ENCODE measurements at regions not wholly inside any gene's neighbourhood (a gene's known extent, or its start where the extent isn't known, plus 50 kb on each side); places are given as distances from the start of the nearest gene placed in this dataset.

GRCh38 chr6:45741437-45742171 is 274.1 kb downstream of the CLIC5 start:
- Histone ChIP-seq H3K4me1 (ENCODE audit: control insufficient read depth in 1 of 2, insufficient read depth in 2 of 2, low read length in 2 of 2) (no peaks in the 10 kb centered on the region), H3K4me3 (ENCODE audit: low read length in 2 of 2) (no peak overlapping the region), H3K27me3 (ENCODE audit: control insufficient read depth in 1 of 2, insufficient read depth in 2 of 2, low read length in 1 of 2) (no peaks in the 10 kb centered on the region), H3K27ac (ENCODE audit: low read depth in 1 of 2, low read length in 2 of 2) (no peak overlapping the region), H3K36me3 (ENCODE audit: control insufficient read depth in 1 of 2, insufficient read depth in 2 of 2, low read length in 1 of 2) (no peaks in the 10 kb centered on the region), H3K9me3 (ENCODE audit: control insufficient read depth, low read length) (no peaks in the 10 kb centered on the region)
- 52 to 61% methylated on average over 9 of the region's 9 CpGs for WGBS, 2 donors
- DNase-seq (no peak), ATAC-seq (ENCODE audit: low FRiP score) (no peak)
- intact Hi-C loops (cut with DNase I) = no loop called here

DNA sequence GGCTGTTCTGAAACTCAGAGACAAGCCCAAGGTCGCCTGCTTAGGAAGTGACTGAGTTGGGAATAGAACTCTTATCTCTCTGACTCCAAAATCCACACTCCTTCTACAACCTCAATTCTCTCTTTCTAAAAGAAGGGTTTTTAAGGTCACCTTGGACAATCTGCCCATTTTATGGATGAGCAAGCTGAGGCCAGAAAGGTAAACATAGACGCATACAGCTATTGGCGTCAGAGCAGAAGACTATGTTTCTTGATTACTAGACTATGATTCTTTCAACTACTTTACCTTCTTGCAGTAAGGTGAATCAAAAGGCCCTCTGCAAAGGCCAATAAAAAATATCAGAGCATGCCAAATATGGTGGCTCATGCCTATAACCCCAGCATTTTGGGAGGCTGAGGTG is 276.6 kb downstream of the CLIC5 start:
- no peak for DNase-seq
- WGBS, 2 donors = 94 to 98% methylated on average over 3 of the region's 3 CpGs
- no peaks in the 10 kb centered on the region for H3K9me3 ChIP-seq (ENCODE audit: control insufficient read depth, low read length)

GRCh38 chr6:45738057-45738455 is 277.6 kb downstream of the CLIC5 start:
- no peak for ATAC-seq (ENCODE audit: low FRiP score)
- intact Hi-C loops (cut with DNase I) = no loop called here

More for the DNA sequence above, 276.6 kb downstream of the CLIC5 start:
- no peaks in the 10 kb centered on the region for H3K36me3 ChIP-seq (ENCODE audit: control insufficient read depth in 1 of 2, insufficient read depth in 2 of 2, low read length in 1 of 2)
- H3K27ac ChIP-seq (ENCODE audit: low read depth in 1 of 2, low read length in 2 of 2) = no peak overlapping the region
- H3K27me3 ChIP-seq (ENCODE audit: control insufficient read depth in 1 of 2, insufficient read depth in 2 of 2, low read length in 1 of 2) = no peaks in the 10 kb centered on the region
- H3K4me1 ChIP-seq (ENCODE audit: control insufficient read depth in 1 of 2, insufficient read depth in 2 of 2, low read length in 2 of 2) = no peaks in the 10 kb centered on the region
- no peak for ATAC-seq (ENCODE audit: low FRiP score)
- no peak overlapping the region for H3K4me3 ChIP-seq (ENCODE audit: low read length in 2 of 2)
- intact Hi-C loops (cut with DNase I) = no loop called here

DNA sequence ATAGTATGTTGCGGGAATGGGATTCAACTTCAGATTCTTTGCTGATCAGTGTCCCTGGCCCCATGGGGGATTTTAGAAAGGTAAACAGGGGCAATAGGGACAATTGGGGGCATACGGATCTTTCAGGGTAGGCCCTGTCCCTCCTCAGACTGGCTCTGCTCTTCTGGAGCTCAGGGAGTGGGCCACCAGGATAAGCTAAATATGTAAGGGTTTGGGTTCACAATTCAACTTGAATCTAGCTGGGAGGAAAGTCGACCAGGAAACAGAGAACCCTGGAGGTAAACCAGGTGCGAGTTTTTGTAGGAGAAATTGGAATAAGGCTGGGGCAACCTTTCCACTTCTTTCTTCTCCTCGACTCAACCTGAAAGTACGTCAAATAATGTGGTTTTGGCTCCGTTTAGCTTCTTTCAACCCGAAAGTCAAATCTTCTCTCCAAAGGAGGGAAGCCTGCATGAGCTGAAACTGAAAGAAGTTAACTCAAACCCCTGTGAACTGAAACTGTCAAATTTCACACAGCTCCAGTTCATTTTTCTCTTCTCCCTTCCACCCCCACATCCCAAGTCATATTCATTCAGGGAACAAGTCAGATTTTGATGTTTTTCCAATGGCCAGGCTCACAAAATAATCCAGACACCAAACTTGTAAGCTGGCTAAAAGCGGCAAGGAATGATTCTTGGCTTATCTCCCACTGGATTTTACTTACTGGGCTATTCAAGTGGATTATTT is 278.2 kb downstream of the CLIC5 start:
- 60 to 66% methylated on average over 9 of the region's 9 CpGs for WGBS, 2 donors
- ATAC-seq (ENCODE audit: low FRiP score) (no peak), DNase-seq (no peak)
- Histone ChIP-seq H3K36me3 (ENCODE audit: control insufficient read depth in 1 of 2, insufficient read depth in 2 of 2, low read length in 1 of 2) (no peaks in the 10 kb centered on the region), H3K4me3 (ENCODE audit: low read length in 2 of 2) (no peak overlapping the region), H3K27ac (ENCODE audit: low read depth in 1 of 2, low read length in 2 of 2) (no peak overlapping the region), H3K27me3 (ENCODE audit: control insufficient read depth in 1 of 2, insufficient read depth in 2 of 2, low read length in 1 of 2) (no peaks in the 10 kb centered on the region), H3K9me3 (ENCODE audit: control insufficient read depth, low read length) (no peaks in the 10 kb centered on the region), H3K4me1 (ENCODE audit: control insufficient read depth in 1 of 2, insufficient read depth in 2 of 2, low read length in 2 of 2) (no peaks in the 10 kb centered on the region)
- intact Hi-C loops (cut with DNase I) = no loop called here

More at GRCh38 chr6:45738057-45738455, 277.6 kb downstream of the CLIC5 start:
- no peaks in the 10 kb centered on the region for H3K9me3 ChIP-seq (ENCODE audit: control insufficient read depth, low read length)
- no peaks in the 10 kb centered on the region for H3K27me3 ChIP-seq (ENCODE audit: control insufficient read depth in 1 of 2, insufficient read depth in 2 of 2, low read length in 1 of 2)
- H3K36me3 ChIP-seq (ENCODE audit: control insufficient read depth in 1 of 2, insufficient read depth in 2 of 2, low read length in 1 of 2) = no peaks in the 10 kb centered on the region
- no peak for DNase-seq
- H3K4me3 ChIP-seq (ENCODE audit: low read length in 2 of 2) = no peak overlapping the region
- no peak overlapping the region for H3K27ac ChIP-seq (ENCODE audit: low read depth in 1 of 2, low read length in 2 of 2)
- H3K4me1 ChIP-seq (ENCODE audit: control insufficient read depth in 1 of 2, insufficient read depth in 2 of 2, low read length in 2 of 2) = no peaks in the 10 kb centered on the region
- 75 to 78% methylated on average over 5 of the region's 5 CpGs for WGBS, 2 donors

GRCh38 chr6:45736134-45736533 is 279.5 kb downstream of the CLIC5 start:
- ATAC-seq (ENCODE audit: low FRiP score) (no peak), DNase-seq (no peak)
- intact Hi-C loops (cut with DNase I) = no loop called here
- WGBS, 2 donors = 84 to 89% methylated on average over 5 of the region's 5 CpGs
- H3K36me3 ChIP-seq (ENCODE audit: control insufficient read depth in 1 of 2, insufficient read depth in 2 of 2, low read length in 1 of 2) = no peaks in the 10 kb centered on the region
- no peaks in the 10 kb centered on the region for H3K9me3 ChIP-seq (ENCODE audit: control insufficient read depth, low read length)
- H3K27ac ChIP-seq (ENCODE audit: low read depth in 1 of 2, low read length in 2 of 2) = no peak overlapping the region
- no peaks in the 10 kb centered on the region for H3K4me1 ChIP-seq (ENCODE audit: control insufficient read depth in 1 of 2, insufficient read depth in 2 of 2, low read length in 2 of 2)
- no peak overlapping the region for H3K4me3 ChIP-seq (ENCODE audit: low read length in 2 of 2)
- no peaks in the 10 kb centered on the region for H3K27me3 ChIP-seq (ENCODE audit: control insufficient read depth in 1 of 2, insufficient read depth in 2 of 2, low read length in 1 of 2)

- Histone ChIP-seq H3K9me3 (ENCODE audit: control insufficient read depth, low read length) (no peaks in the 10 kb centered on the region), H3K27ac (ENCODE audit: low read depth in 1 of 2, low read length in 2 of 2) (no peak overlapping the region), H3K4me3 (ENCODE audit: low read length in 2 of 2) (no peak overlapping the region), H3K36me3 (ENCODE audit: control insufficient read depth in 1 of 2, insufficient read depth in 2 of 2, low read length in 1 of 2) (no peaks in the 10 kb centered on the region), H3K27me3 (ENCODE audit: control insufficient read depth in 1 of 2, insufficient read depth in 2 of 2, low read length in 1 of 2) (no peaks in the 10 kb centered on the region), H3K4me1 (ENCODE audit: control insufficient read depth in 1 of 2, insufficient read depth in 2 of 2, low read length in 2 of 2) (no peaks in the 10 kb centered on the region)
- DNase-seq (no peak), ATAC-seq (ENCODE audit: low FRiP score) (no peak)
- intact Hi-C loops (cut with DNase I) = no loop called here
- 18 to 23% methylated on average over 7 of the region's 7 CpGs for WGBS, 2 donors
Observed at GRCh38 chr6:45732731-45733130, 282.9 kb downstream of the CLIC5 start.

DNA sequence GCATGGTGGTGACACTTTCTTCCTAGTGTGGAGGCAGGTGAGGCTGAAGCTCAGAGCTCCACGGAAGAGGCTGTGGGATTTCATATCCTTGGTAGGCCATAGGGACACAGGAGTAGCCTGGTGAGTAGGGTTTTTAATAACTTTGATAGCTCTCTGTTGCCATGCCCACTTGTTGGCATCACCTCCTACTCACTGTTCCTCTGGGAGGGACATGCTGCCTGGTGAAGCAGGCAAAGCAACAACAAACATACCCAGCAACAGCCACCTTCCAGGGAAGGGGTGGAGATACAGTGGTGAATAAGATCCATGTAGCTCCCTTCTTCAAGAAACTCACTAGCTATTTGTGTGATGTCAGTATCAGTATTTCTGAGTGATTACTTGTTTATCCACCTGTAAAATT is 285.4 kb downstream of the CLIC5 start:
- Histone ChIP-seq H3K27ac (ENCODE audit: low read depth in 1 of 2, low read length in 2 of 2) (no peak overlapping the region), H3K4me3 (ENCODE audit: low read length in 2 of 2) (no peak overlapping the region), H3K27me3 (ENCODE audit: control insufficient read depth in 1 of 2, insufficient read depth in 2 of 2, low read length in 1 of 2) (no peaks in the 10 kb centered on the region), H3K4me1 (ENCODE audit: control insufficient read depth in 1 of 2, insufficient read depth in 2 of 2, low read length in 2 of 2) (no peaks in the 10 kb centered on the region), H3K36me3 (ENCODE audit: control insufficient read depth in 1 of 2, insufficient read depth in 2 of 2, low read length in 1 of 2) (no peaks in the 10 kb centered on the region), H3K9me3 (ENCODE audit: control insufficient read depth, low read length) (no peaks in the 10 kb centered on the region)
- DNase-seq (no peak), ATAC-seq (ENCODE audit: low FRiP score) (no peak)
- 80 to 92% methylated on average over 1 of the region's 1 CpG for WGBS, 2 donors
- intact Hi-C loops (cut with DNase I) = no loop called here

DNA sequence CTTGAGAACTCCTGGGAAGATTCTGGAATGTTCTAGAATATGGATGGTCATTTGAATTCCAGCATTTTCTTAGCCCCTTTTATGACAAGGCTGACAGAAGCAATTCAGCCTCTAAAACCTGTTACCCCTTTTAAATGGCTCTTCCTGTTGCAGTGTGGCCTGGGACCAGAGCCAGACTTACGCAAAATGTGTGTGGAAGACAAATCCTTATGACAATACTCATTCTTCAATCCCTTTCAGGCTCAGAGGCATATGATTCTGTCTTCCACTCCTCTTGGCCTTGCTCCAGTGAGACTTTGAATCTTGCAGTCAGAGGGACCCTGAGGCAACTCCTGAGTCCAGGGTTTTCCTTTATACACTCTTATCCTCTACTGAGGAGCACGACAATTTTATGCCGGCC is 287.0 kb downstream of the CLIC5 start:
- Histone ChIP-seq H3K27ac (ENCODE audit: low read depth in 1 of 2, low read length in 2 of 2) (no peak overlapping the region), H3K9me3 (ENCODE audit: control insufficient read depth, low read length) (no peaks in the 10 kb centered on the region), H3K4me3 (ENCODE audit: low read length in 2 of 2) (no peak overlapping the region), H3K4me1 (ENCODE audit: control insufficient read depth in 1 of 2, insufficient read depth in 2 of 2, low read length in 2 of 2) (no peaks in the 10 kb centered on the region), H3K36me3 (ENCODE audit: control insufficient read depth in 1 of 2, insufficient read depth in 2 of 2, low read length in 1 of 2) (no peaks in the 10 kb centered on the region), H3K27me3 (ENCODE audit: control insufficient read depth in 1 of 2, insufficient read depth in 2 of 2, low read length in 1 of 2) (no peaks in the 10 kb centered on the region)
- no peak for DNase-seq
- intact Hi-C loops (cut with DNase I) = no loop called here
- 49 to 77% methylated on average over 3 of the region's 3 CpGs for WGBS, 2 donors
- ATAC-seq (ENCODE audit: low FRiP score) = no peak
